ENCODE measurements at regions not wholly inside any gene's neighbourhood (a gene's known extent, or its start where the extent isn't known, plus 50 kb on each side); places are given as distances from the start of the nearest gene placed in this dataset.
"Not testable (repeated sequence)": the region's sequence is repeated elsewhere in the genome, so short reads cannot be mapped to it uniquely, and the experiment has no call there.

DNA sequence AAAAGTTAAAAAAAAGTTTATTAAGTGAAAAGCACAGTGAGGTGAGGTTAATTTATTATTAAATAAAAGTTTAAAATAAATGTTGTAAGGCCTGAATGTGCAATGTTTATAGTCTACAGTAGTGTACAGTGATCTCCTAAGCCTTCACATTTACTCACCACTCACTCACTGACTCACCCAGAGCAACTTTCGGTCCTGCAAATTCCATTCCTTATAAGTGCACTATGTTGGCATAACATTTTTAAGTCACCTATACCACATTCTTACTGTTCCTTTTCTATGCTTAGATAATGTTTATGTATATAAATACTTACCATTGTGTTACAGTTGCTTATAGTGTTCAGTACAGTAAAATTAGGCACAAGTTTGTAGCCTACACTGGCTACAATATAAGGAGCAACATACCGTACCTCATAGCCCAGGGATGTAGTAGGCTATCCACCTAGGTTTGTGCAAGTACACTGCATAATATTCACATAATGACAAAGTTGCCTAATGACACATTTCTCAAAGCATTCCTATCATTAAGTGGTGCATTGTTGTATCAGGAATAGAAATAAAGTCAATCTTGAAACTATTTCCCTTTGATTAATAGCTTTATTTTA, 426.5 kb upstream of the BRINP3 start:
- ATAC-seq: no peak
- no peak overlapping the region for H3K27ac ChIP-seq (ENCODE audit: low read length)
- H3K4me1 ChIP-seq (ENCODE audit: control insufficient read depth, insufficient read depth, low read length): no peaks in the 10 kb centered on the region
- intact Hi-C loops (cut with DNase I): no loop called here
- H3K4me3 ChIP-seq (ENCODE audit: low read length): no peak overlapping the region
- H3K9me3 ChIP-seq (ENCODE audit: control insufficient read depth, low read length): no peaks in the 10 kb centered on the region
- WGBS: 84% methylated on average over 2 of the region's 2 CpGs
- no peaks in the 10 kb centered on the region for H3K27me3 ChIP-seq (ENCODE audit: control insufficient read depth, insufficient read depth)
- DNase-seq: no peak

DNA sequence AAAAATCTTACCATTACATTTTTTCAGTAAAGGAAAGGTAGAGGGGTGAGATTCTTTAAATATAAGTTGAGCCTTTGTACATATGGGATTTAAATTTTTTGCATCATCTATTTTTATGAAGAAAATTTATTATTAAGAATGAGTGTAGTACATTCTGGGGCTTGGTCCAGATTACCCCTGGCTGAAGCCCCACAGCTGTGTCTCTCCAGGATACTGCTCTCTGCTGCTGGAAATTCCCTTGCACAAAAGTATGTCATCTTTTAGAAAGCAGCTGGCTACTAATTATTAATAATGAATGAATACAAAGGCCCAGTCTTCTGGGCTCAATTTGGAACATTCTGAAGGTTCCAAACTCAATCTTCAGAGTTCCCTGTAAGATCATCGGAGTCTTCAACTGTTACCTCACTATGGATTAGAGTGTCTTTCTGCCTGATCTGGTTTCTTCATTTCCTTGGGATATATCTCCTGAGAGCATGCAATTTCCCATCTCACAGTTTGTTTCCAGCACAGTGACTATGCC, 428.6 kb upstream of the BRINP3 start:
- Histone ChIP-seq H3K4me1 (ENCODE audit: control insufficient read depth, insufficient read depth, low read length) (no peaks in the 10 kb centered on the region), H3K9me3 (ENCODE audit: control insufficient read depth, low read length) (no peaks in the 10 kb centered on the region), H3K27me3 (ENCODE audit: control insufficient read depth, insufficient read depth) (no peaks in the 10 kb centered on the region), H3K27ac (ENCODE audit: low read length) (no peak overlapping the region), H3K4me3 (ENCODE audit: low read length) (no peak overlapping the region)
- no peak for ATAC-seq
- WGBS: 58% methylated on average over 1 of the region's 1 CpG
- intact Hi-C loops (cut with DNase I): no loop called here
- no peak for DNase-seq

DNA sequence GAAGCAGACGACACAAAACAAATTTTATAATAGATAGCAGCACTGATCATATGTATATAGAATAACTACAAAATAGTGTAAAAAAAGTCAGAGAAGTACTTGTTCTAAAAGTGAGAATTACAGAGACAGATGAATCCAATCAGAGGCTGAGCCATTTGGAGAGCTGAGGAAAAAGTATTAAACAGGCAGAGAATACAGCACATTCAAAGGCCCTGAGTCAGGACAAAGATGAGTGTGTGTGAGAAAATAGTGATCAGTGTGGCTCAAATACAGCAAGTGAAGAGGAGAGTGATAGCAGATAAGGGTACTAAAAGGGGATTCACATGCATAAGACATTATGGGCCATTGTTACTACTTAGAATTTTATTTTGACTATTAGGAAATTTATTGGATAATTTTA, 430.6 kb upstream of the BRINP3 start:
- intact Hi-C loops (cut with DNase I): no loop called here
- Histone ChIP-seq H3K9me3 (ENCODE audit: control insufficient read depth, low read length) (no peaks in the 10 kb centered on the region), H3K4me1 (ENCODE audit: control insufficient read depth, insufficient read depth, low read length) (no peaks in the 10 kb centered on the region), H3K4me3 (ENCODE audit: low read length) (no peak overlapping the region), H3K27ac (ENCODE audit: low read length) (no peak overlapping the region), H3K27me3 (ENCODE audit: control insufficient read depth, insufficient read depth) (no peaks in the 10 kb centered on the region)
- DNase-seq: no peak
- WGBS: 90% methylated on average over 1 of the region's 1 CpG
- ATAC-seq: no peak

DNA sequence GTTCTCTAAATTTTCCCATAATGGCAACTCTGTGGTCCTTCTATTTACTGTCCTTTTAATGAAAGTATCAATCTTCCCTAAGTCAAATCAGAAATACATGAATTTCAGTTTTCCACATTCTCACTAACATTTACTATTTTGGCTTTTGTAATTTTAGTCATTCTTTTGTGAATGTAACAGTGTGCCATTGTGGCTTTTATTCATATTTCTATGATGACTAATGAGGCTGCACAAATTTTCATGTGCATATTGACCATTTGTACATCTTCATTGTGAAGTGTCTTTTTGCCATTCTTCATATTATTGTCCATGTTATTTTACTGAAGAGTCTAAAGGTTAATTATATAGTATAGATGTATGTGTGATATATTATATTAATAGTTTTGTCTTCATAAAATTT, 431.0 kb upstream of the BRINP3 start:
- H3K4me3 ChIP-seq (ENCODE audit: low read length): no peak overlapping the region
- no peaks in the 10 kb centered on the region for H3K4me1 ChIP-seq (ENCODE audit: control insufficient read depth, insufficient read depth, low read length)
- no peaks in the 10 kb centered on the region for H3K27me3 ChIP-seq (ENCODE audit: control insufficient read depth, insufficient read depth)
- H3K9me3 ChIP-seq (ENCODE audit: control insufficient read depth, low read length): no peaks in the 10 kb centered on the region
- no peak overlapping the region for H3K27ac ChIP-seq (ENCODE audit: low read length)
- DNase-seq: no peak
- intact Hi-C loops (cut with DNase I): no loop called here
- no peak for ATAC-seq

DNA sequence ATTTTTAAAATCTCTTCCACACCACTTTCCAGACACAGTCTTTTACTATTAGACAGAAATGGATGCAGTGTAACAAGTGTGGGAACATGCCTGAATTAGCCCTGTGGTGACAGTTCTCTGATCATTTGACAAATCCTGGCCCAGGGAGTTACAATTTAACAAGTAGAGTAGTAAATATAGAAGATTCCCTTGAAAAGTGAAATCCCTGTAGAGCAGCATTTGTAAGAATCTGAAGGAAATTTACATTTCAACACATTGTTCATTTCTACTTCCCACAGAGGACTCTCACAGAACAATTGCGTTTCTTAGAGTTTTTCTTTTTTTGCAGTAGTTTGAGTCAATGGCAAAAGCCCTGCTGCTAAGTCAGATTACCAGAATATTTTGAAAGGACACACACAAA, 458.3 kb upstream of the BRINP3 start:
- 39% methylated on average over 1 of the region's 1 CpG for WGBS
- H3K4me3 ChIP-seq (ENCODE audit: low read length): no peak overlapping the region
- DNase-seq (no peak), ATAC-seq (no peak)
- H3K9me3 ChIP-seq (ENCODE audit: control insufficient read depth, low read length): no peaks in the 10 kb centered on the region
- intact Hi-C loops (cut with DNase I): no loop called here
- no peaks in the 10 kb centered on the region for H3K27me3 ChIP-seq (ENCODE audit: control insufficient read depth, insufficient read depth)
- no peak overlapping the region for H3K27ac ChIP-seq (ENCODE audit: low read length)
- H3K4me1 ChIP-seq (ENCODE audit: control insufficient read depth, insufficient read depth, low read length): no peaks in the 10 kb centered on the region

DNA sequence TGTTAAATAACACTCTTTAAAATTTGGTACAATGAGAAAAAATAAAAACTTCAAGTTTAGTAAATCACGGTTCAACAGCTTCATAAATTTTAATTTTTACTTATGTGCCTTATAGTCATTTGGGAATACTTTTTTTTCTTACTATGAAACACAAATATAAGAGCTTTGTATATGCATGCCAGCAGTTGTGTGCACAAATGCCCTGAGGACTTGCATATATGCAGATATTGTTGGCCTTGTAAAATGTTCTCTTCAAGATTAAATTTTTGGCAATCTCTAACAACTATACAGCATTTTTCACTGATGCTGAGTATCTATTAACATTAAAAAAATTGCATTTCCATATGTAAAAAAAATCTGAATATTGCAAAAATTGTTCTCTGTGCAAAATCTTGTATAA, 458.7 kb upstream of the BRINP3 start:
- intact Hi-C loops (cut with DNase I): no loop called here
- DNase-seq: no peak
- Histone ChIP-seq H3K4me1 (ENCODE audit: control insufficient read depth, insufficient read depth, low read length) (no peaks in the 10 kb centered on the region), H3K27me3 (ENCODE audit: control insufficient read depth, insufficient read depth) (no peaks in the 10 kb centered on the region), H3K27ac (ENCODE audit: low read length) (no peak overlapping the region), H3K4me3 (ENCODE audit: low read length) (no peak overlapping the region), H3K9me3 (ENCODE audit: control insufficient read depth, low read length) (no peaks in the 10 kb centered on the region)
- no peak for ATAC-seq
- WGBS: 56% methylated on average over 1 of the region's 1 CpG

DNA sequence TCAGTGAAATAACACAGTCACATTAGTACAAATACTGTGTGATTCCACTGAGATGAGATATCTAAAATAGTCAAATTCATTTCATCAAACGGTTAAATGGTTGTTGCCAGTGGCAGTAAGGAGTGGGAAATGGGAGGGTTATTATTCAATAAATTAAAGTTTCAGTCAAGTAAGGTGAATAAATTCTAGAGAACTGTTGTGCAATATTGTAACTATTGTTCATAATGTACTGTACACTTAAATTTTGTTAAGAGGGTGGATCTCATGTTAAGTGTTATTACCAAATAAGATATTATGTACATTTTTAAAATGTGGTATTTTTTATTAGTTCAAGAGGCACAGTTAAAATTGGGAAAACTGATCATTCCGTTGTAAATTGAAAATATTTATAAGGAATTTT, 463.3 kb upstream of the BRINP3 start:
- H3K4me1 ChIP-seq (ENCODE audit: control insufficient read depth, insufficient read depth, low read length): no peaks in the 10 kb centered on the region
- H3K27me3 ChIP-seq (ENCODE audit: control insufficient read depth, insufficient read depth): no peaks in the 10 kb centered on the region
- H3K27ac ChIP-seq (ENCODE audit: low read length): no peak overlapping the region
- H3K4me3 ChIP-seq (ENCODE audit: low read length): no peak overlapping the region
- DNase-seq (no peak), ATAC-seq (no peak)
- intact Hi-C loops (cut with DNase I): no loop called here
- H3K9me3 ChIP-seq (ENCODE audit: control insufficient read depth, low read length): no peaks in the 10 kb centered on the region
- 82% methylated on average over 2 of the region's 2 CpGs for WGBS

DNA sequence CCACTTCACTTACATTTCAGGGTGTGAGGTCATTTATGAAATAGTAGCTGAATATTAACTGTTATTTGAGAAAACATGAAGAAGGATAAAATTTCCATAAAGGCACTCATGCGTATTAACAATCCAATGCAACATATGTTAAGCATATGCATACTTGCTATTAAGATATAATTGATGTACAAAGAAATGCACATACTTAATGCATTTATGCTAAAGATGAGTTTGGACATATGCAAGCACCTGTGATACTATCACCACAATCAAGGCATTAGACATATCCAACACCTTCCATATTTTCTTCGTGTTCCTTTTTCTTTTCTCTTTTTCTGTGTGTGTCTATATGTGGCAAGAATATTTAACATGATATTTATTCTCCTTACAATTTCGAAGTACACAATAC, 464.8 kb upstream of the BRINP3 start:
- Histone ChIP-seq H3K9me3 (ENCODE audit: control insufficient read depth, low read length) (no peaks in the 10 kb centered on the region), H3K27me3 (ENCODE audit: control insufficient read depth, insufficient read depth) (no peaks in the 10 kb centered on the region), H3K4me1 (ENCODE audit: control insufficient read depth, insufficient read depth, low read length) (no peaks in the 10 kb centered on the region), H3K4me3 (ENCODE audit: low read length) (no peak overlapping the region), H3K27ac (ENCODE audit: low read length) (no peak overlapping the region)
- intact Hi-C loops (cut with DNase I): no loop called here
- DNase-seq (no peak), ATAC-seq (no peak)
- WGBS: 73% methylated on average over 3 of the region's 3 CpGs

DNA sequence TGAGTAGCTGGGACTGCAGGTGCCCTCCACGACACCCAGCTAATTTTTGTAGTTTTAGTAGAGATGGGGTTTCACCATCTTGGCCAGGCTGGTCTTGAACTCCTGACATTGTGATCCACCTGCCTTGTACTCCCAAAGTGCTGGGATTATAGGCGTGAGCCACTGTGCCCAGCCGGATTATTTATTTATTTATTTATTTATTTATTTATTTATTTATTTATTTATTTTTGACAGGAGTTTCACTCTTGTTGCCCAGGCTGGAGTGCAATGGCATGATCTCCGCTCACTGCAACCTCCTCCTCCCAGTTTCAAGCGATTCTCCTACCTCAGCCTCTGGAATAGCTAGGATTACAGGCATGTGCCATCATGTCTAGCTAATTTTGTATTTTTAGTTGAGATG, 466.1 kb upstream of the BRINP3 start:
- intact Hi-C loops (cut with DNase I); ATAC-seq: not testable (repeated sequence)

DNA sequence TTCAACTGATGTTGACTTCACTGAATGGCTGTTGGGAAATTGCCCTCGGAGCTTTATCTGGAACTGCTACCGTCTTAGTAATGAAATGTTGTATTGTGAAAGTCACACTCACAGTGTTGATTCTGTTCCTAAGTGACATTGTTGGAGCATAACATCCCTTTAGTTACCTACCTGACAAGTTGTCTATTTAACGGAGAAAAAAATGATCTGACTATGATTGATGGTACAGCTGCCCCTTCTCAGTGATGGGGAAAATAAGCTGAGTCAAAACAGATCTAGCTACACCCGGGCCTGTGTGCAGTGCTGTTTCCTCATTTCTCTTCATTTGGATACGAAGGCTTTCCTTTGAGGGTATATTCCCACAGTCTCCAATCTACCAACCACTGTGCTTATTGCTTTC, 472.3 kb upstream of the BRINP3 start:
- ATAC-seq (no peak), DNase-seq (no peak)
- H3K9me3 ChIP-seq (ENCODE audit: control insufficient read depth, low read length): no peaks in the 10 kb centered on the region
- no peaks in the 10 kb centered on the region for H3K27me3 ChIP-seq (ENCODE audit: control insufficient read depth, insufficient read depth)
- intact Hi-C loops (cut with DNase I): no loop called here
- no peak overlapping the region for H3K4me3 ChIP-seq (ENCODE audit: low read length)
- H3K4me1 ChIP-seq (ENCODE audit: control insufficient read depth, insufficient read depth, low read length): no peaks in the 10 kb centered on the region
- WGBS: 64% methylated on average over 5 of the region's 5 CpGs
- no peak overlapping the region for H3K27ac ChIP-seq (ENCODE audit: low read length)

More for the DNA sequence above, 466.1 kb upstream of the BRINP3 start:
- not testable (repeated sequence) for DNase-seq; H3K27ac ChIP-seq (ENCODE audit: low read length); H3K9me3 ChIP-seq (ENCODE audit: control insufficient read depth, low read length); H3K4me1 ChIP-seq (ENCODE audit: control insufficient read depth, insufficient read depth, low read length); H3K4me3 ChIP-seq (ENCODE audit: low read length); H3K27me3 ChIP-seq (ENCODE audit: control insufficient read depth, insufficient read depth)
- 92% methylated on average over 5 of the region's 5 CpGs for WGBS

DNA sequence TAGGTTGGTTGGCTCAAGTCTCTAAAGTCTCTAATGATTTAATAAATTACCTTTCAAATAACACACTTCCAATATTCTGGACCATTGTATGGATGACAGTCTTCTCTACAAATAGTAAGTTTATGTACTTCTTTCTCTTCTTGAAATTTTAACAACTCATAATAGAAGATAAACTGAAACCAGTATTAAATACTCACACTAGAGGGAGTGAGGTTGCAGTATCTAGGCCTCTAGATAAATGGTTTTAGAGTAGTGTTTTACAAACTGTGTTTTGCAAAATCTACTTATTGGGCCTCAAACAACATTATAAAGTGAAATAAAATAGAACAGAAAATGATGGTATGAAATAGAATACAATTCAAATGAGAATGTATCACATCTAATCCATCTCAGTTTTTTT, 479.9 kb upstream of the BRINP3 start:
- Histone ChIP-seq H3K4me1 (ENCODE audit: control insufficient read depth, insufficient read depth, low read length) (no peaks in the 10 kb centered on the region), H3K9me3 (ENCODE audit: control insufficient read depth, low read length) (no peaks in the 10 kb centered on the region), H3K4me3 (ENCODE audit: low read length) (no peak overlapping the region), H3K27me3 (ENCODE audit: control insufficient read depth, insufficient read depth) (no peaks in the 10 kb centered on the region), H3K27ac (ENCODE audit: low read length) (no peak overlapping the region)
- intact Hi-C loops (cut with DNase I): no loop called here
- DNase-seq: no peak
- ATAC-seq: no peak

DNA sequence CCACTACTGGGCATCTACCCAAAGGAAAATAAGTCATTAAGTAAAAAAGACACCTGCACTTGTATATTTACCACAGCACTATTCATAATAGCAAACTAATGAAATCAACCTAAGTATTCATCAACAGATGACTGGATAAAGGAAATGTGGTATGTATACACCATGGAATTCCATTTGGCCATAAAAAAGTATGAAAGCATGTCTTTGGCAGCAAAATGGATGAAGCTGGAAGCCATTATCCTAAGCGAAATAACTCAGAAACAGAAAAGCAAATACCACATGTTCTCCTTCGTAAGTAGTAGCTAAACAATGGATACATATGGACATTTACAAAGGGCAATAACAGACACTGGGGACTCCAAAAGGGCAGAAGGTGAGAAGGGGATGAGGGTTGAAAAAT, 485.7 kb upstream of the BRINP3 start:
- ATAC-seq: no peak
- intact Hi-C loops (cut with DNase I): no loop called here

More for the DNA sequence above, 485.7 kb upstream of the BRINP3 start:
- no peaks in the 10 kb centered on the region for H3K27me3 ChIP-seq (ENCODE audit: control insufficient read depth, insufficient read depth)
- WGBS: 83% methylated on average over 2 of the region's 2 CpGs
- H3K4me3 ChIP-seq (ENCODE audit: low read length): no peak overlapping the region
- no peak overlapping the region for H3K27ac ChIP-seq (ENCODE audit: low read length)
- H3K9me3 ChIP-seq (ENCODE audit: control insufficient read depth, low read length): no peaks in the 10 kb centered on the region
- H3K4me1 ChIP-seq (ENCODE audit: control insufficient read depth, insufficient read depth, low read length): no peaks in the 10 kb centered on the region
- no peak for DNase-seq

All from right cardiac atrium (tissue), 5 donors.